PFSK-1 (cell line): ENCODE measurements at regions not wholly inside any gene's neighbourhood (a gene's known extent, or its start where the extent isn't known, plus 50 kb on each side); places are given as distances from the start of the nearest gene placed in this dataset.

Experiments used
- FOXP2 ChIP-seq: optimal IDR thresholded peaks from 2 replicates; pipeline ENCODE3; 2011; ENCODE audit warnings: borderline replicate concordance, control low read depth, inconsistent platforms; ENCODE audit not compliant: insufficient read depth; ENCODE audit errors: extremely low read length, extremely low read depth
- POLR2AphosphoS5 ChIP-seq: IDR thresholded peaks from 2 replicates; pipeline ENCODE4 v1.6.1; 2012; ENCODE audit warnings: low read depth, mild to moderate bottlenecking, control low read depth, low read length, moderate library complexity
- REST ChIP-seq, 2 experiments: IDR thresholded peaks; 2 replicates each; pipeline versions ENCODE4 v1.6.1 to v1.8.0; 2011 to 2012; ENCODE audit warnings: low read depth in 2 of 2, low read length in 2 of 2, control low read depth in 1 of 2, inconsistent platforms in 1 of 2, mild to moderate bottlenecking in 1 of 2, moderate library complexity in 1 of 2; ENCODE audit not compliant: insufficient read depth in 1 of 2
- SIN3A ChIP-seq: IDR thresholded peaks from 2 replicates; pipeline ENCODE4 v1.6.1; 2012; ENCODE audit warnings: mild to moderate bottlenecking, low read length, moderate library complexity, borderline replicate concordance; ENCODE audit not compliant: insufficient read depth
- TAF1 ChIP-seq: IDR thresholded peaks from 2 replicates; pipeline ENCODE4 v1.6.1; 2012; ENCODE audit warnings: low read length, control low read depth, borderline replicate concordance; ENCODE audit not compliant: insufficient read depth

GRCh38 chr7:50836646-50837045, 54.0 kb upstream of the GRB10 start:
- TF ChIP-seq REST (IDR thresholded peaks at IDR 0.05; ENCODE audit: insufficient read depth in 1 of 2, low read depth in 2 of 2, low read length in 2 of 2) (no peak), FOXP2 (no peak), POLR2AphosphoS5 (no peak), SIN3A (no peak), TAF1 (no peak)

GRCh38 chr7:50835156-50835555, 52.5 kb upstream of the GRB10 start:
- no peak for TF ChIP-seq FOXP2
- no peak for TF ChIP-seq POLR2AphosphoS5
- TF ChIP-seq TAF1, result no peak
- TF ChIP-seq REST (IDR thresholded peaks at IDR 0.05; ENCODE audit: insufficient read depth in 1 of 2, low read depth in 2 of 2, low read length in 2 of 2), result no peak
- TF ChIP-seq SIN3A, result no peak

GRCh38 chr7:50834679-50835078, 52.0 kb upstream of the GRB10 start:
- TF ChIP-seq SIN3A (no peak), REST (IDR thresholded peaks at IDR 0.05; ENCODE audit: insufficient read depth in 1 of 2, low read depth in 2 of 2, low read length in 2 of 2) (no peak), TAF1 (no peak), POLR2AphosphoS5 (no peak), FOXP2 (no peak)

GRCh38 chr7:50834031-50834535, 51.4 kb upstream of the GRB10 start:
- no peak for TF ChIP-seq TAF1
- TF ChIP-seq POLR2AphosphoS5, result no peak
- TF ChIP-seq REST (IDR thresholded peaks at IDR 0.05; ENCODE audit: insufficient read depth in 1 of 2, low read depth in 2 of 2, low read length in 2 of 2), result no peak
- no peak for TF ChIP-seq SIN3A

- no peak for TF ChIP-seq REST (IDR thresholded peaks at IDR 0.05; ENCODE audit: insufficient read depth in 1 of 2, low read depth in 2 of 2, low read length in 2 of 2)
- TF ChIP-seq TAF1, result no peak
- TF ChIP-seq SIN3A, result no peak
- TF ChIP-seq FOXP2, result no peak
- no peak for TF ChIP-seq POLR2AphosphoS5
These were observed 50.0 kb upstream of the GRB10 start for GRCh38 chr7:50832744-50833143.
